ENCODE measurements at regions not wholly inside any gene's neighbourhood (a gene's known extent, or its start where the extent isn't known, plus 50 kb on each side); places are given as distances from the start of the nearest gene placed in this dataset.
"Not testable (repeated sequence)": the region's sequence is repeated elsewhere in the genome, so short reads cannot be mapped to it uniquely, and the experiment has no call there.

DNA sequence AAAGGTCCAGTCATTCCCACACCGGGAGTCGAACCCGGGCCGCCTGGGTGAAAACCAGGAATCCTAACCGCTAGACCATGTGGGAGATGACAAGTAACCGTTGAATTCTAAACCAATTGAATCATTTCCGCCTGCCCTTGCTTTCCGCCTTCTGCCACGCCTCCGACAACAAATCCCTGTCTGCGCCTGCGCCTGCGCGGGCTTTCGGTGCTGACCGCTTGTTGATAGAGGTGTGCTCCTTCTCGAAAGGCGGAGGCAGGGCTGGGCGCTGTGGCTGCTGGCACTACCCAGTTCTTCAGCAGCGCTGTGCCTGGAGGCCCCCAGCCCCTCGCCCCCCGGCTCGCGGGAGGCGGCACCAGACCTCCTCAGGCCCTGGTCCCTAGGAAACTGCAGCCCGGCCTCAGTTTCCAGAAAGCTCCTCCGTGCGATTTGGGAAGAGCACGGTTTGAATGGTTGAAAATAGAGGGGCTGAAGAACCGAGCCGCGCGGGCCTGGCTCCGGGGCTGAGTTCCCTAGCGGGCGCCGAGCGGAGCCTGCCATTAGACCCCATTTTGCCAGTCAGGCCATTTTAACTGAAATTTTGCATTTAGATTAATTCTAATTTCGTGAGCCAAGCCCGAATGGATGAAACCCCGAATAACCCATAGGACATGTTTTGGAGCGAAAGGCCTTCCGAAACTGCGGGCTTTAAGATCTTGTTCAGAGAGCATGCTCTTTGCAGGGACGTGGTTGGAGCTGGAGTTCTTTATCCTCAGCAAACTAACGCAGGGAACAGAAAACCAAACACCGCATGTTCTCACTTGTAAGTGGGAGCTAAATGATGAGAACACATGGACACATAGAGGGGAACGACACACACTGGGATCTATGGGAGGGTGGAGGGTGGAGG lies 219.3 kb upstream of the ATP10A start:
- Mint-ChIP-seq H3K27me3 (no peaks in the 10 kb centered on the region), H3K4me1 (peaks cover 54% of the 10 kb centered on the region), H3K4me3 (peak overlapping the region; percentile 90), H3K9me3 (no peaks in the 10 kb centered on the region), H3K36me3 (peaks cover 2% of the 10 kb centered on the region), H3K27ac (peak overlapping the region; percentile 100)

DNA sequence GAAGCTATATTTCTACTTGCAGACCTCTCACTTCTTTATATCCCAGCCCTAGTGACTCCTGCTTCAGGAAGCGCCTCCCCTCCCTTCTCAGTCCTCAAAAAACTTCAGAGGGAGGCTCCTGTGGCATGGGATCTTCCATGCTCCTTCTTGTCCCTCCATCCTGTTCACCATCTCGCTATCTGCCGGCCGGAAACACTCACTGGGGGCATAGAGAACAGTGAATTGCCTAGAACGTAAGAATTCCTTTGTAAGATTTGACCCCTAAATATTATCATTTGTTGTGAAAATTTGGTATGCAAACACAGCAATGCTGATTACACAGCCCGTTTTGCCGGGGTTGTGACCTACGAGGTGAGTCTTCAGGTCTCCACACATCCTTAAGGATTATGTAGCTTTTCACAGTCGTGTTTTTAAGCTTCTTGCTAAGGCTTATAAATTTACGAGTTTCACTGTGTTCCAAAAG lies 218.7 kb upstream of the ATP10A start:
- Mint-ChIP-seq H3K4me1 (peaks cover 54% of the 10 kb centered on the region), H3K9me3 (no peaks in the 10 kb centered on the region), H3K36me3 (peaks cover 2% of the 10 kb centered on the region), H3K27ac (peak overlapping the region; percentile 100), H3K4me3 (peak overlapping the region; percentile 90), H3K27me3 (no peaks in the 10 kb centered on the region)

DNA sequence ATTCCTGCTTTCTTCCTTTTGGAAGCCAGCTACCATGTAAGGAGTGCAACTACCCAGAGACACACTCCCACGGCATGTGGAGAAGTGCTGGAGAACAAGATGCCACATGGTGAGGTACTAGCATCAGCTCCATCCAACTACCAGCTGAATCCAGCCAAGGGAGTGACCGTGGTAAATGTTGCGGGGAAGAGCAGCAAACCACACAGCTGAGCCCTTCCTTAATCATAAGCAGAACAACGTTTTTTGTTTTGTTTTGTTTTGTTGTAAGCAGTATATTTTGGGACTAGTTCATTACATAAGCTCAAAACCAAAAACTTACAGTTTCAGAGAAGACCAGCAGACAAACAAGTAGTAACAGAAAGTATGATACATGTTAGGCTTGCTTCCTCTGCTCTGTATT lies 212.6 kb upstream of the ATP10A start:
- peaks cover 44% of the 10 kb centered on the region for H3K4me1 Mint-ChIP-seq
- H3K9me3 Mint-ChIP-seq: no peaks in the 10 kb centered on the region
- H3K27me3 Mint-ChIP-seq: peaks cover 5% of the 10 kb centered on the region
- no peak overlapping the region for H3K27ac Mint-ChIP-seq
- no peak overlapping the region for H3K4me3 Mint-ChIP-seq
- H3K36me3 Mint-ChIP-seq: no peaks in the 10 kb centered on the region

DNA sequence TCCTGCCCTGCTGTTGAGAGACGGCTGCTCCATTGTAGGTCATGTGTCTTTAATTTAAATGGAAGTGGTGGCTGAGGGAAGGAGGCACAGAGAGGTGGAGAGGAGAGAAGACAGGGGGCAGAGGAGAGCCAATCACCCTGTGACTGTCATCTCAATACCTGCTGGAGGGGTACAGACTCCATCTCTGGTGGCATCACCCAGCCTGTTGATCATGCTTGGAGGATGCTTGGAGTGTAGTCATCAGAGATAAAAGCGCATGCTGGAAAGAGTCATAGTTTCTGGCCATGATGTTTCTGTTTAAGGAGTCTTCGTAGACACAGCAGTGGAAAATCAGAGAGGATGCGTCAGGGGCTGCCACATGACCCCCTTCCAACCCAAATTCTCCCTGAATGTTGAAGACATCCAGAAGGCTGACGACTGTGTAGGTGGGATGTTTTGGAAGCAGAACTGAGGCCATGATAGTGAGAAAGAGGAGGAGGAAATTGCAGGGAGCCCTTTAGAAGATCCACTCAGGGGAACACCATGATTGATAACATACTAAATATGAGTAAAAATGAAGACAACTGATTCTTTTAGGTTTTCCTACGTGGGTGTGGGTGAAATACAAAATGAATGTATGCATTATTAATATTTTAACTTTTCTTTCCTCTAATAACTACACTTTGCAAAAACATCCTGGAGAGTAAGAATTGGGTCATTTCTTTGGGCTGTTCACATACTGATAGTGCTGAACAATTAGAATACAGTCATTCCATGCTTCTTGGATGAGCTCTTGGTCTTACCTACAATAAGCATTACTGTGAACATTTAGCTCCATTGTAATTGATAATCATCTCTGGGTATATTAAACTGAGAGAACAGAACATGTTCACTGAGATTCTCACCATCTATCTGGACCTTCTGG lies 210.6 kb upstream of the ATP10A start:
- Mint-ChIP-seq H3K27me3 (peaks cover 8% of the 10 kb centered on the region), H3K9me3 (no peaks in the 10 kb centered on the region), H3K36me3 (no peaks in the 10 kb centered on the region), H3K4me3 (no peak overlapping the region), H3K4me1 (peaks cover 26% of the 10 kb centered on the region), H3K27ac (peak overlapping the region; percentile 87)

DNA sequence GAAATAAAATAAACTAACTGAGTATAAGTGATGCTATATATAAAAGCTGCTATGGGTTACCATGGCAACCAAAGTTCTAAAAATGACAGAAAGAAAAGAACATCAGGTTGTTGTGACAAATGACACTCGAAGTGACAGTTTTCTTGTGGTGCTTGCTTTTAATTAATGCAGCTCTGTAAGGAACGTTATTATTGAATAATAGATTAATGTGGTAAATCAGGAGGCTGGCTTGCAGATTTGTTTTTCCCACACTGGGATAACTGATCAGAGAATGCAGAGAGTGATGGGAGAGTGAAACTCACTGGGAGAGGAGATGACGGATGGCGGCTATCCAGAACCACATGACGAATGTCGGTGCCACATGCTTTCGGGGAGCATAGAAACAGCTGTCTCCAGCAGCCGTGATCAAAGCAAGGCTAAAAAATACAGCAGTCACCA lies 207.0 kb upstream of the ATP10A start:
- Mint-ChIP-seq H3K4me3 (no peak overlapping the region), H3K4me1 (peaks cover 13% of the 10 kb centered on the region), H3K36me3 (no peaks in the 10 kb centered on the region), H3K9me3 (no peaks in the 10 kb centered on the region), H3K27ac (no peak overlapping the region), H3K27me3 (peaks cover 11% of the 10 kb centered on the region)

DNA sequence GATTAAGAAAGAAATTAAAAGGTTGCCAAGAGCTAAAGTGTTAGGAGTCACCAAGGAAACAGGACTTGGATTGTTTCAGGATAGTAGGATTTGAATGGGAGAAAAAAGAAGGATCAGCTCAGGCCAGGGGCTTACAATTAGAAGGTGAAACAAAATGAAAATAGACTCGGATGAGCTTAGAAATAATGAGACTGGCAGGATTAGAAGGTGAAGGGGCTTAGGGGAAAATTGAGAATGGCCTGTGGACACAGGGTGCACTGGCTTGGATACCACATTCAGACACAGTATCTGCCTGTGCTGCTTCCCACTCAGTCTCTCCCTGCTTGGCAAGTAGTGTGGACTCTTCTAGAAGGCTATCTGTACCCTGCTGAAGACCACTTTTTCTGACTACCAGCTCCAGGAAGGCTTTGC lies 206.1 kb upstream of the ATP10A start:
- H3K27me3 Mint-ChIP-seq: peaks cover 11% of the 10 kb centered on the region
- H3K4me1 Mint-ChIP-seq: peaks cover 10% of the 10 kb centered on the region
- H3K9me3 Mint-ChIP-seq: no peaks in the 10 kb centered on the region
- H3K27ac Mint-ChIP-seq: no peak overlapping the region
- no peaks in the 10 kb centered on the region for H3K36me3 Mint-ChIP-seq
- no peak overlapping the region for H3K4me3 Mint-ChIP-seq

DNA sequence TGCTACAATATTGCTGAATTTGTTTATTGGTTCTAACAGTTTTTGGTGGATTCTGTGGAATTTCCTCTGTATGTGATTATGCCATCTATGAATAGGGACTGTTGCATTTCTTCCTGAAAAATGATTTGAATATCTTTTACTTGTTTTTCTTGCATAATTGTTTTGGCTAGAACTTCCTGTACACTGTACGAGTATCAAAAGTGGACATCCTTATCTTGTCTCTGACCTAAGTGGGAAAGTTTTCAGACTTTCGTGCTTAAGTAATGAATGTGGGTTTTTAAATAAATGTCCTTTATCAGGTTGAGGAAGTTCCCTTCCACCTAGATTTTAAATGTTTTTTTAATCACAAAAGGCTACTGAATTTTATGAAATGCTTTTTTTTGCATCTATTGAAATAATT lies 203.8 kb upstream of the ATP10A start:
- Mint-ChIP-seq H3K4me3 (no peak overlapping the region), H3K27me3 (peaks cover 9% of the 10 kb centered on the region), H3K4me1 (no peaks in the 10 kb centered on the region), H3K27ac (no peak overlapping the region), H3K36me3 (no peaks in the 10 kb centered on the region), H3K9me3 (no peaks in the 10 kb centered on the region)

DNA sequence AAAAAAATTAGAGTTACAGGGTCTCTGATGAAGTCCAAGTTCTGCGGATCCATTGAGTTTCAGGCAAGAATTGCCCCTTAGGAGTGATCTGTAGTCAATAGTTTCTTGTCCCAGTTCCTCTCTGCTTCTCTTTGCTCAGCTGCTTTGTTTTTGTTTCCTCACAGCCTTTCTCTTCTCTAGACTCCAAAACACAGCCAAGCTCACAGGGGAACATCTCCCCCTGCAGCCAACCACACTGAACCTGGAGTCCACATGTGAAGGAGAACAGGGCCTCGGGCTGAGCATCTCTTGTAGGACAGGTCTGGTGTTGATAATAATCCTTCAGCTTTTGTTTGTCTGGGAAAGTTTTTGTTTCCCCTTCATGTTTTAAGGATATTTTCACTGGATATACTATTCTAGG lies 202.6 kb upstream of the ATP10A start:
- no peak overlapping the region for H3K4me3 Mint-ChIP-seq
- H3K36me3 Mint-ChIP-seq: no peaks in the 10 kb centered on the region
- no peak overlapping the region for H3K27ac Mint-ChIP-seq
- H3K4me1 Mint-ChIP-seq: no peaks in the 10 kb centered on the region
- H3K9me3 Mint-ChIP-seq: no peaks in the 10 kb centered on the region
- H3K27me3 Mint-ChIP-seq: peaks cover 11% of the 10 kb centered on the region

DNA sequence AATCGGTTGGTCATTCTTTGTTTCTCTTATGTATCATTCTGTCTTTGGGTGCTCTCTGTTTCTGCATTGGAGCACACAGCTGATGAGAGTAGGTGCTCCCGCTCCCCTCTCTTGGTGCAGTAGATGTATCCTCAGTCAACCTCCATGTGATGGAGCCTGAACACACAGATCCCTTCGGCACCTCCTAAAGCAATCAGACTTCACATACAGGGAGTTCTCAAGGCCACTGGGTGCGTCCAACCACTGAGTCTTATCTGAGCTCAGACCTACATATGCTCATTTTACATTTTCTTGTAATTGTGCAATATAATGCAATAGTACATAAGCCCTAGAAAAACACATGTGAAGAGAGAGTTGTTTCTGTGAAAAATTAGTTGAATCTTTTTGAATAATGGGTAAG lies 198.1 kb upstream of the ATP10A start:
- no peak overlapping the region for H3K27ac Mint-ChIP-seq
- H3K9me3 Mint-ChIP-seq: no peaks in the 10 kb centered on the region
- peaks cover 6% of the 10 kb centered on the region for H3K27me3 Mint-ChIP-seq
- no peaks in the 10 kb centered on the region for H3K4me1 Mint-ChIP-seq
- H3K36me3 Mint-ChIP-seq: no peaks in the 10 kb centered on the region
- H3K4me3 Mint-ChIP-seq: no peak overlapping the region

DNA sequence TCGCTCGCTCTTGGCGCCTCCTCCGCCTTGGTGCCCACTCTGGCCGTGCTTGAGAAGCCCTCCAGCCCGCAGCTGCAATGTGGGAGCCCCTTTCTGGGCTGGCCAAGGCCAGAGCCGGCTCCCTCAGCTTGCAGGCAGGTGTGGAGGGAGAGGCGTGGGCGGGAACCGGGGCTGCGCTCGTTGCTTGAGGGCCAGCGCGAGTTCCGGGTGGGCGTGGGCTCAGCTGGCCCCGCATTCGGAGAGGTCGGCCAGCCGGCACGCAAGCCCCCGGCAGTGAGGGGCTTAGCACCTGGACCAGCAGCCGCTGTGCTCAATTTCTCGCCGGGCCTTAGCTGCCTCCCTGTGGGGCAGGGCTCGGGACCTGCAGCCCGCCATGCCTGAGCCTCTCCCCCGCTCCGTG lies 193.6 kb upstream of the ATP10A start:
- H3K9me3 Mint-ChIP-seq, H3K4me3 Mint-ChIP-seq, H3K27ac Mint-ChIP-seq, H3K4me1 Mint-ChIP-seq, H3K36me3 Mint-ChIP-seq: not testable (repeated sequence)
- H3K27me3 Mint-ChIP-seq: peaks cover 12% of the 10 kb centered on the region

DNA sequence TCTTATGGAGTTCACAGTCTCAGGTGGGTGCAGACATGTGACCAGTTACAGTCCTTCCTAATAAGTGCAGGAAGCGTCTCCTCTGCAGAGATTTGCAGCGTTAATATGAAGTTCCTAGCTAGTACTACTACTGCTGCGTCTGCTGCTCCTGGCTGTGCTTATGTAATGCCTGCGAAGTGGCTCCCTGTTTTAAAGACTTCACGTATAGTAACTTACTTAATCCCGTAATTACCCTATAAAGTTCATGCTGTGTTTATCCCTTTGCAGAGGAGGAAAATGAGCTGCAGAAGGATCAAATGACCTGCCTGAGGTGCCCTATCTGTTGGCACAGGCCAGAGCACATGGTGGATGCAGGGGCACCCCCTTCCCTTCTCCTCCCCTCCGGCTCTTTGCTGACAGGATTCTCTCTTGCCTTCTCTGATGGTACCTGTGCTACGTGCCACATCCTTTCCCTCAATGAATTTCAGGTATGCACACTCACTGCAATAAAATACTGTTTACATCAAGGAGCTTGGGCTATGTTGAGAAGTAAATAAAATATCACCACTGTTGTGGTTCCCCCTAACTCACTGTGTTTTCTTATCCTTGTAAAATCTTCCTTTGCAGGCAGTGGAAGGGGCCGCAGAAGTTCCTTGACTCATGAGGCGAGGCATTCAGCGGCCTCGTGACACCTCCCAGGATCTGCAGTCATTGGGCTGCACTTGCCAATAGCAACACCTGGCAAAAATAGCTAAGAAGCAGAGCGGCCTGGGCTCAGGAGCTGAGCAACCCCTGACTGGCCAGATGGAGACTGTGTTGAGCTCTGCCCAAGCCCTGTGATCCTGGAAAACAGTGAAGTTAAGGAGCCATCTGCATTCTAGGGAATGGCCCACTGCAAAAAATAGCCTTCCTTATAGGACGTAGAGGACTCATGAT lies 188.9 kb upstream of the ATP10A start:
- Mint-ChIP-seq H3K9me3 (no peaks in the 10 kb centered on the region), H3K36me3 (no peaks in the 10 kb centered on the region), H3K27me3 (peaks cover 5% of the 10 kb centered on the region), H3K4me1 (no peaks in the 10 kb centered on the region), H3K4me3 (no peak overlapping the region), H3K27ac (no peak overlapping the region)

DNA sequence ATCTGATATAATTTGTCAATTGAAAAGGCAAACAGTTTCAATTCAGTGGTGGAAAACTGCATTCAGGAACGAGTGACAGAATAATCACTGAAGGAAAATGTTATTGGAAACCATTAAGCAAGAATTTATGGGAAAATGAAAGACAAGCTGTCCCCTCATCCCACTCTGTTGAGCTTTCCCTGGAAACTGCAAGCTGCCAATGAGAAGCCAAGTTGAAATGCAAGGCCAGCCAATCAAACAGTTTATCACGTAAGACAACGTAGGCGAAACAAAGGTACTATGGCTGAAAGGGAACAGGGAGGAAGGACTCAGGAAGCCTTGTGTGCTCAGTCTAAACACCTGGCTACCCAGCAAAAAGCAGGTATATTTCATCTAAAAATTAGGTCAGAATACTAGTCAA lies 187.9 kb upstream of the ATP10A start:
- Mint-ChIP-seq H3K36me3 (no peaks in the 10 kb centered on the region), H3K27me3 (peaks cover 9% of the 10 kb centered on the region), H3K9me3 (no peaks in the 10 kb centered on the region), H3K27ac (no peak overlapping the region), H3K4me1 (no peaks in the 10 kb centered on the region), H3K4me3 (no peak overlapping the region)

DNA sequence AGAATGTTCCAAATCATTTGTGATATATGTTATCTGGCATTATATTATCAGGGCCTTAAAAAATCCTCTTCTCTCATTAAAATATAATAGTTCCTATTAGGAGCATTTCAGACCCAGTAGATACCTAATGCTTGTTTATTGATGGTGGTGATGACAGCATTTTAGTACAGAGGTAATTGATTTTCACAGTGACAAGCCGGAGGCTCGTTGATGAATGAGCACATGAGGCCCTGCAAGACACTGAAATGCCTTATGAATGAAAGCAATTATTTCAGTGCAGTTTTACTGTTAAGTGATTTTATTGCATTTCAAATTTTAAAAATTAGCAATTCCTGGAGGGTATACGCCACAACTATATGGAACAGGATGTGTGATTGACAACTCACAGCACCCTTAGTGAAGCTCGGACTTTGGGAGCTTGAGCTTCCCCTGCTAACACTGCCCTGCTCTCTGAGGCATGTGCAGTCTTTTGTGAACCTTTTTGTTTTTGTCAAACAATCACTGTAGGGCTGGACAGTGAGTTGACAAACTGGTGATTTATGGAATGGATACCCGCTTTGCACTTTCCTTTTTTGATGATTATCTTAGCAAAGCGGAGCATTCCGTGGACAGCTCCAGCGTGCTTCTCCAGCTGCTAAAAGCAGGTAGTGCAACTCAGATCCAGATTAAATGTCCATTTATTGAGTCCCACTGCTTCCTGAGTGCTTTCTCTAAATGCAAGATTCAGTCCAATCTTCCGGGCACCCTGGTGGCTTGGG lies 187.0 kb upstream of the ATP10A start:
- H3K4me3 Mint-ChIP-seq: no peak overlapping the region
- peaks cover 9% of the 10 kb centered on the region for H3K27me3 Mint-ChIP-seq
- no peak overlapping the region for H3K27ac Mint-ChIP-seq
- H3K4me1 Mint-ChIP-seq: no peaks in the 10 kb centered on the region
- H3K9me3 Mint-ChIP-seq: no peaks in the 10 kb centered on the region
- H3K36me3 Mint-ChIP-seq: no peaks in the 10 kb centered on the region

DNA sequence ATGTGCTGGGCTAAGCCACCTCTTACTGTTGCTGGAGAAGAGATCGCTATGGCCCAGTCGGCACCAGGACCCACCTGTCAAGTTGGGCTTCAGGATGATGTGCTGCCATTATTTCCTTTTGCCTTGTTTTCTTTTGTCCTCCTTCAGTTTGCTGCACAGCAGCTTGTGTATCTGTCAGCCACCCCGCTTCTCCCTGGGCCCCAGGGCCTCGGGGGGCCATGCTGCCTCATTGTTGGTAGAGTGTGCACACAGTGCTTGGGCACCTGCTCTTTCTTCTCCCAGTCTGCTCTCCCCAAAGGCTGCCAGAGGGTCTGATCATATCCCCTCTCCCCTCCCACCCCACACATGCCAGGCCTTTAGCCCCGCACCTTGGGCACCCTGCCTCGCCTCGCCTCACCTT lies 185.5 kb upstream of the ATP10A start:
- H3K27me3 Mint-ChIP-seq: peaks cover 6% of the 10 kb centered on the region

More for the DNA sequence above, 185.5 kb upstream of the ATP10A start:
- no peak overlapping the region for H3K27ac Mint-ChIP-seq
- H3K4me3 Mint-ChIP-seq: no peak overlapping the region
- H3K9me3 Mint-ChIP-seq: no peaks in the 10 kb centered on the region
- no peaks in the 10 kb centered on the region for H3K4me1 Mint-ChIP-seq
- no peaks in the 10 kb centered on the region for H3K36me3 Mint-ChIP-seq
